Stomach (tissue), 8 donors: ENCODE measurements at regions not wholly inside any gene's neighbourhood (a gene's known extent, or its start where the extent isn't known, plus 50 kb on each side); places are given as distances from the start of the nearest gene placed in this dataset.

Source experiments
- DNase-seq, 2 donors: peaks; one replicate each; pipeline versions ENCODE4 v3.0.0 to v3.0.0-alpha.2; 2013 to 2019
- H3K27ac ChIP-seq, 5 donors: fragments of 200-600 bp in 4 of 5; sonication (generic) in 4 of 5; one replicate each; pipeline ENCODE4 v1.5.1; 2013 to 2019; ENCODE audit warnings: mild to moderate bottlenecking in 1 of 5, moderate library complexity in 1 of 5
- H3K27me3 ChIP-seq, 3 donors: fragments of 200-600 bp; sonication (generic); one replicate each; pipeline ENCODE4 v1.5.1; 2017 to 2019; ENCODE audit warnings: mixed run types in 1 of 3
- H3K36me3 ChIP-seq, 4 donors: fragments of 200-600 bp; sonication (generic); 1 replicate in 3 of 4; 2 replicates in 1 of 4; pipeline ENCODE4 v1.5.1; 2016 to 2019
- H3K4me1 ChIP-seq, 4 donors: fragments of 200-600 bp; sonication (generic); one replicate each; pipeline ENCODE4 v1.5.1; 2016 to 2019
- H3K4me3 ChIP-seq, 4 donors: fragments of 200-600 bp; sonication (generic) in 3 of 4; one replicate each; pipeline ENCODE4 v1.5.1; 2016 to 2019; ENCODE audit warnings: mild to moderate bottlenecking in 1 of 4
- H3K9me3 ChIP-seq, 4 donors: fragments of 200-600 bp; sonication (generic); one replicate each; pipeline ENCODE4 v1.5.1; 2016 to 2019
- CTCF ChIP-seq, 7 experiments: fragments of 450-650 bp in 4 of 7; fragments of 200-600 bp in 3 of 7; sonication (generic) in 3 of 7; IDR thresholded peaks; one replicate each; pipeline ENCODE4 v1.5.1; 2016 to 2019; ENCODE audit warnings: antibody characterized with exemption in 7 of 7, control low read depth in 2 of 7, mild to moderate bottlenecking in 1 of 7
- EP300 ChIP-seq: sonication (generic); formaldehyde crosslinking; IDR thresholded peaks from one replicate; pipeline ENCODE4 v1.6.1; 2017; ENCODE audit warnings: antibody characterized with exemption
- POLR2A ChIP-seq, 4 donors: fragments of 450-650 bp; IDR thresholded peaks; one replicate each; pipeline ENCODE4 v1.6.1; 2016; ENCODE audit warnings: antibody characterized with exemption in 4 of 4, control low read depth in 2 of 4, mild to moderate bottlenecking in 1 of 4, moderate library complexity in 1 of 4
- POLR2AphosphoS5 ChIP-seq, 3 donors: sonication (generic); formaldehyde crosslinking; IDR thresholded peaks; one replicate each; pipeline ENCODE4 v1.6.1; 2016; ENCODE audit warnings: antibody characterized with exemption in 3 of 3
- WGBS, 5 donors: extraction: QIAGEN DNeasy Blood & Tissue Kit in 3 of 5; methylation state at CpG; one replicate each; pipeline versions ENCODE4 v1.1.5 to v1.1.7; 2013 to 2018; 5-methylcytosine and 5-hydroxymethylcytosine counted together
- intact Hi-C: fragments of 100-400 bp; cut with DNase I; formaldehyde crosslinking; loops from one replicate; pipeline ENCODE4 v1.15.1; 2023; ENCODE audit warnings: low total_unique reads
- donor health status: healthy with polysubstance abuse.
- donor health status: Bipolar disorder and iron deficiency.
- donor health status: healthy.

GRCh38 chrX:138928737-138929459, 217.4 kb upstream of the FGF13 start:
- WGBS, 5 donors: 50 to 86% (median 68%) methylated on average over 1 of the region's 1 CpG
- Histone ChIP-seq H3K9me3 (no peaks in the 10 kb centered on the region), H3K27ac (no peak overlapping the region), H3K36me3 (no peaks in the 10 kb centered on the region), H3K27me3 (no peaks in the 10 kb centered on the region), H3K4me3 (no peak overlapping the region), H3K4me1 (no peaks in the 10 kb centered on the region)
- TF ChIP-seq EP300 (no peak), CTCF (IDR thresholded peaks at IDR 0.05) (no peak), POLR2A (IDR thresholded peaks at IDR 0.05) (no peak), POLR2AphosphoS5 (IDR thresholded peaks at IDR 0.05) (no peak)
- DNase-seq: no peak
- intact Hi-C loops: no loop called here

- 55 to 78% (median 63%) methylated on average over 3 of the region's 3 CpGs for WGBS, 5 donors
- H3K9me3 ChIP-seq: no peaks in the 10 kb centered on the region
- H3K4me1 ChIP-seq: no peaks in the 10 kb centered on the region
- H3K4me3 ChIP-seq: no peak overlapping the region
- intact Hi-C loops: no loop called here
- no peak for DNase-seq
- no peaks in the 10 kb centered on the region for H3K36me3 ChIP-seq
- no peaks in the 10 kb centered on the region for H3K27me3 ChIP-seq
- H3K27ac ChIP-seq: no peak overlapping the region
- TF ChIP-seq EP300: no peak
Observed at GRCh38 chrX:138925330-138925729, 213.8 kb upstream of the FGF13 start.

GRCh38 chrX:138923805-138924204, 212.3 kb upstream of the FGF13 start:
- H3K27me3 ChIP-seq: no peaks in the 10 kb centered on the region
- no peaks in the 10 kb centered on the region for H3K9me3 ChIP-seq
- intact Hi-C loops: no loop called here
- no peak overlapping the region for H3K27ac ChIP-seq
- no peak for DNase-seq
- no peaks in the 10 kb centered on the region for H3K4me1 ChIP-seq
- TF ChIP-seq POLR2AphosphoS5 (IDR thresholded peaks at IDR 0.05) (no peak), POLR2A (IDR thresholded peaks at IDR 0.05) (no peak), EP300 (no peak), CTCF (IDR thresholded peaks at IDR 0.05) (no peak)
- no peak overlapping the region for H3K4me3 ChIP-seq
- no peaks in the 10 kb centered on the region for H3K36me3 ChIP-seq

- intact Hi-C loops: no loop called here
- 3 to 25% (median 12%) methylated on average over 2 of the region's 2 CpGs for WGBS, 5 donors
- no peak for DNase-seq
Observed at GRCh38 chrX:138921031-138921430, 209.5 kb upstream of the FGF13 start.

More at GRCh38 chrX:138921031-138921430, 209.5 kb upstream of the FGF13 start:
- no peaks in the 10 kb centered on the region for H3K27me3 ChIP-seq
- no peaks in the 10 kb centered on the region for H3K36me3 ChIP-seq
- no peak overlapping the region for H3K4me3 ChIP-seq
- H3K4me1 ChIP-seq: no peaks in the 10 kb centered on the region
- no peaks in the 10 kb centered on the region for H3K9me3 ChIP-seq
- TF ChIP-seq POLR2AphosphoS5 (IDR thresholded peaks at IDR 0.05) (no peak), CTCF (IDR thresholded peaks at IDR 0.05) (no peak), EP300 (no peak), POLR2A (IDR thresholded peaks at IDR 0.05) (no peak)
- H3K27ac ChIP-seq: no peak overlapping the region
